ENCODE measurements at regions not wholly inside any gene's neighbourhood (a gene's known extent, or its start where the extent isn't known, plus 50 kb on each side); places are given as distances from the start of the nearest gene placed in this dataset.

- H3K36me3 ChIP-seq (ENCODE audit: insufficient read depth in 1 of 2, low read depth in 1 of 2) = no peaks in the 10 kb centered on the region
- no peak for TF ChIP-seq CTCF (IDR thresholded peaks at IDR 0.05)
- intact Hi-C loops (cut with DNase I) = no loop called here
- WGBS, 3 donors = 44 to 53% (median 47%) methylated on average over 3 of the region's 3 CpGs
- no peak overlapping the region for H3K27ac ChIP-seq
- no peak overlapping the region for H3K4me3 ChIP-seq
- DNase-seq = no peak
- H3K9me3 ChIP-seq = no peaks in the 10 kb centered on the region
- H3K4me1 ChIP-seq = no peaks in the 10 kb centered on the region
- no peaks in the 10 kb centered on the region for H3K27me3 ChIP-seq (ENCODE audit: insufficient read depth in 3 of 3, low read length in 2 of 3)
- ATAC-seq = no peak
Measured at GRCh38 chr3:95319921-95320494, 1257.1 kb downstream of the NSUN3 start.

- Histone ChIP-seq H3K27me3 (ENCODE audit: insufficient read depth in 3 of 3, low read length in 2 of 3) (no peaks in the 10 kb centered on the region), H3K4me3 (no peak overlapping the region), H3K9me3 (no peaks in the 10 kb centered on the region), H3K36me3 (ENCODE audit: insufficient read depth in 1 of 2, low read depth in 1 of 2) (no peaks in the 10 kb centered on the region), H3K27ac (no peak overlapping the region), H3K4me1 (no peaks in the 10 kb centered on the region)
- ATAC-seq (no peak), DNase-seq (no peak)
- WGBS, 3 donors = 68 to 73% (median 72%) methylated on average over 2 of the region's 2 CpGs
- intact Hi-C loops (cut with DNase I) = no loop called here
- TF ChIP-seq CTCF (IDR thresholded peaks at IDR 0.05) = no peak
Measured at GRCh38 chr3:95327478-95327877, 1264.6 kb downstream of the NSUN3 start.

- ATAC-seq = no peak
- Histone ChIP-seq H3K27ac (no peak overlapping the region), H3K36me3 (ENCODE audit: insufficient read depth in 1 of 2, low read depth in 1 of 2) (no peaks in the 10 kb centered on the region), H3K27me3 (ENCODE audit: insufficient read depth in 3 of 3, low read length in 2 of 3) (no peaks in the 10 kb centered on the region), H3K4me3 (no peak overlapping the region), H3K4me1 (no peaks in the 10 kb centered on the region), H3K9me3 (no peaks in the 10 kb centered on the region)
- intact Hi-C loops (cut with DNase I) = no loop called here
- DNase-seq = no peak
- no peak for TF ChIP-seq CTCF (IDR thresholded peaks at IDR 0.05)
- WGBS, 3 donors = 27 to 44% (median 41%) methylated on average over 2 of the region's 2 CpGs
Measured at GRCh38 chr3:95333826-95334225, 1271.0 kb downstream of the NSUN3 start.

GRCh38 chr3:95334461-95334860 is 1271.6 kb downstream of the NSUN3 start:
- no peak for TF ChIP-seq CTCF (IDR thresholded peaks at IDR 0.05)
- H3K4me1 ChIP-seq = no peaks in the 10 kb centered on the region
- DNase-seq = no peak
- H3K27ac ChIP-seq = no peak overlapping the region
- no peaks in the 10 kb centered on the region for H3K27me3 ChIP-seq (ENCODE audit: insufficient read depth in 3 of 3, low read length in 2 of 3)
- no peaks in the 10 kb centered on the region for H3K36me3 ChIP-seq (ENCODE audit: insufficient read depth in 1 of 2, low read depth in 1 of 2)
- intact Hi-C loops (cut with DNase I) = no loop called here
- ATAC-seq = no peak
- H3K4me3 ChIP-seq = no peak overlapping the region
- H3K9me3 ChIP-seq = no peaks in the 10 kb centered on the region

GRCh38 chr3:95335517-95335916 is 1272.7 kb downstream of the NSUN3 start:
- ATAC-seq = no peak
- intact Hi-C loops (cut with DNase I) = no loop called here

More at GRCh38 chr3:95335517-95335916, 1272.7 kb downstream of the NSUN3 start:
- H3K4me1 ChIP-seq = no peaks in the 10 kb centered on the region
- no peak for DNase-seq
- no peak for TF ChIP-seq CTCF (IDR thresholded peaks at IDR 0.05)
- H3K36me3 ChIP-seq (ENCODE audit: insufficient read depth in 1 of 2, low read depth in 1 of 2) = no peaks in the 10 kb centered on the region
- H3K4me3 ChIP-seq = no peak overlapping the region
- H3K9me3 ChIP-seq = no peaks in the 10 kb centered on the region
- no peak overlapping the region for H3K27ac ChIP-seq
- no peaks in the 10 kb centered on the region for H3K27me3 ChIP-seq (ENCODE audit: insufficient read depth in 3 of 3, low read length in 2 of 3)
